Ovary (tissue), 3 donors: ENCODE measurements at regions not wholly inside any gene's neighbourhood (a gene's known extent, or its start where the extent isn't known, plus 50 kb on each side); places are given as distances from the start of the nearest gene placed in this dataset.

Source experiments
- POLR2A ChIP-seq: fragments of 450-650 bp; IDR thresholded peaks from one replicate; pipeline ENCODE4 v1.6.1; 2017; ENCODE audit warnings: antibody characterized with exemption, mild to moderate bottlenecking, moderate library complexity
- TF ChIP-seq, protein P1 (sequence below), 3 donors: fragments of 450-650 bp in 2 of 3; fragments of 200-600 bp in 1 of 3; IDR thresholded peaks; one replicate each; pipeline versions ENCODE4 v1.5.1 to v1.8.0; 2016 to 2022; ENCODE audit warnings: antibody characterized with exemption in 3 of 3, mild to moderate bottlenecking in 1 of 3
- donor health status: DM: no; HTN: no; CAD: no.

DNA sequence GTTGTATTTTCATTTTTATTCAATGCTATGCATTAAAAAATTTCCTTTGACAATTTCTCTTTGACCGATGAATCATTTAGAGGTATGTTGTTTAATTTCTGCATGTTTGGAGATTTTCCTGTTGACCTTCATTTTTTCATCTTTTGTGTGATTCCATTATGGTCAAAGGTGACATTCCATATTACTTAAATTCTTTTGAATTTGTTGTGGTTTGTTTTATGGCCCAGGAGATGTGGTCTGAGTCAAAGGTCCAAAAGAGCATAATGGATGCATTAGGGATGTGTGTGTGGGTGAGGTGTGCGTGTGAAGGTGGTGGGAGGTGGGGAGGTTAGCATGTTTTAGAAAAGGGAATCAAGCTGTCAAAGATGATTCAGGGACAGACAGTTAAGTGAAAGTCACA lies 76.0 kb upstream of the GIMD1 start:
- TF ChIP-seq, protein P1, sequence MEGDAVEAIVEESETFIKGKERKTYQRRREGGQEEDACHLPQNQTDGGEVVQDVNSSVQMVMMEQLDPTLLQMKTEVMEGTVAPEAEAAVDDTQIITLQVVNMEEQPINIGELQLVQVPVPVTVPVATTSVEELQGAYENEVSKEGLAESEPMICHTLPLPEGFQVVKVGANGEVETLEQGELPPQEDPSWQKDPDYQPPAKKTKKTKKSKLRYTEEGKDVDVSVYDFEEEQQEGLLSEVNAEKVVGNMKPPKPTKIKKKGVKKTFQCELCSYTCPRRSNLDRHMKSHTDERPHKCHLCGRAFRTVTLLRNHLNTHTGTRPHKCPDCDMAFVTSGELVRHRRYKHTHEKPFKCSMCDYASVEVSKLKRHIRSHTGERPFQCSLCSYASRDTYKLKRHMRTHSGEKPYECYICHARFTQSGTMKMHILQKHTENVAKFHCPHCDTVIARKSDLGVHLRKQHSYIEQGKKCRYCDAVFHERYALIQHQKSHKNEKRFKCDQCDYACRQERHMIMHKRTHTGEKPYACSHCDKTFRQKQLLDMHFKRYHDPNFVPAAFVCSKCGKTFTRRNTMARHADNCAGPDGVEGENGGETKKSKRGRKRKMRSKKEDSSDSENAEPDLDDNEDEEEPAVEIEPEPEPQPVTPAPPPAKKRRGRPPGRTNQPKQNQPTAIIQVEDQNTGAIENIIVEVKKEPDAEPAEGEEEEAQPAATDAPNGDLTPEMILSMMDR (IDR thresholded peaks at IDR 0.05) = no peak
- TF ChIP-seq POLR2A = no peak
